Stimulated activated CD4-positive, alpha-beta T cell treated with anti-CD3 and anti-CD28 coated beads, Interleukin-2, amount 100 ng/mL, for 4 hours (primary cell): ENCODE measurements at regions not wholly inside any gene's neighbourhood (a gene's known extent, or its start where the extent isn't known, plus 50 kb on each side); places are given as distances from the start of the nearest gene placed in this dataset.

Experiments
- DNase-seq: peaks from one replicate; pipeline ENCODE4 v3.0.0-alpha.2; 2020; ENCODE audit warnings: low read depth

- DNase-seq = no peak
Observed at GRCh38 chr7:55624813-55625212, 52.5 kb upstream of the VOPP1 start.

GRCh38 chr7:55623617-55624016, 51.3 kb upstream of the VOPP1 start:
- no peak for DNase-seq

- no peak for DNase-seq
Observed at GRCh38 chr7:55622241-55622640, 49.9 kb upstream of the VOPP1 start.
